HCT116 (cell line): ENCODE measurements at regions not wholly inside any gene's neighbourhood (a gene's known extent, or its start where the extent isn't known, plus 50 kb on each side); places are given as distances from the start of the nearest gene placed in this dataset.

Source experiments
- ATAC-seq: fragments of 200-7000 bp; cut with Tn5 transposase; 2 replicates; pipeline ENCODE4 v1.9.1; 2020; ENCODE audit warnings: mild to moderate bottlenecking, moderate library complexity
- BruUV-seq: library from RNA; stranded (reverse); fragments of 400-500 nt; replicated peaks from 2 replicates; lab custom pipeline; 2021; lab: Mats Ljungman, UMichigan
- CTCF ChIA-PET: fragments of 300-600 bp; sonication (Branson Sonifier 250); formaldehyde crosslinking; loops from one replicate; lab custom pipeline; 2021; ENCODE audit warnings: antibody characterized with exemption; lab: Charles Lee
- POLR2A ChIA-PET: fragments of 300-600, 350-600 bp; sonication (Branson Sonifier 250); formaldehyde crosslinking; loops from one replicate; lab custom pipeline; 2021; ENCODE audit warnings: antibody characterized with exemption; lab: Charles Lee
- RAD21 ChIA-PET, 2 experiments: fragments of 300-600 bp; sonication (Branson Sonifier 250); formaldehyde crosslinking; loops; one replicate each; lab custom pipeline; 2023; ENCODE audit warnings: low total read pairs in 2 of 2; ENCODE audit not compliant: uncharacterized antibody in 2 of 2, unreplicated experiment in 2 of 2, low non-redundant PET in 1 of 2; lab: Charles Lee
- DNase-seq: peaks from one replicate; pipeline ENCODE4 v3.0.0-alpha.2; 2010; ENCODE audit warnings: low read depth, low spot score
- H2AFZ ChIP-seq: fragments of 200-600 bp; shearing (Covaris generic), sonication (generic); 2 replicates; pipeline ENCODE4 v1.6.1; 2017; ENCODE audit warnings: low read depth, mixed run types, mixed read lengths, antibody characterized with exemption, low read length; ENCODE audit not compliant: poor library complexity, severe bottlenecking
- H3K27ac ChIP-seq: 2 replicates; pipeline ENCODE4 v1.5.1; 2012; ENCODE audit warnings: low read depth, low read length
- H3K27me3 ChIP-seq: fragments of 200-600 bp; sonication (generic); 2 replicates; pipeline ENCODE4 v1.6.1; 2016; ENCODE audit warnings: mixed run types, low read length, mixed read lengths; ENCODE audit not compliant: insufficient read depth
- H3K36me3 ChIP-seq, 2 experiments: fragments of 200-500 bp in 1 of 2; fragments of 200-600 bp in 1 of 2; sonication (Bioruptor generic) in 1 of 2; sonication (generic) in 1 of 2; 2 replicates each; pipeline versions ENCODE4 v1.5.1 to v1.6.1; 2014 to 2016; ENCODE audit warnings: low read length in 2 of 2, inconsistent platforms in 1 of 2, mixed read lengths in 1 of 2, mixed run types in 1 of 2; ENCODE audit not compliant: insufficient read depth in 2 of 2, control insufficient read depth in 1 of 2
- H3K4me1 ChIP-seq, 2 experiments: fragments of 200-600 bp in 1 of 2; sonication (generic) in 1 of 2; 2 replicates each; pipeline versions ENCODE4 v1.5.1 to v1.6.1; 2012 to 2017; ENCODE audit warnings: low read length in 2 of 2, inconsistent platforms in 1 of 2, mild to moderate bottlenecking in 1 of 2, mixed read lengths in 1 of 2, mixed run types in 1 of 2, moderate library complexity in 1 of 2; ENCODE audit not compliant: insufficient read depth in 2 of 2, control insufficient read depth in 1 of 2
- H3K4me2 ChIP-seq: fragments of 200-600 bp; sonication (generic); 2 replicates; pipeline ENCODE4 v1.6.1; 2017; ENCODE audit warnings: mixed run types, low read length, mixed read lengths
- H3K4me3 ChIP-seq, 2 experiments: fragments of 200-600 bp in 1 of 2; sonication (generic) in 1 of 2; replicated peaks in 1 of 2; 2 replicates each; pipeline ENCODE4 v1.5.1; 2011 to 2016; ENCODE audit warnings: low read length in 2 of 2, control low read depth in 1 of 2, low read depth in 1 of 2, mild to moderate bottlenecking in 1 of 2, mixed read lengths in 1 of 2, mixed run types in 1 of 2
- H3K79me2 ChIP-seq: fragments of 200-600 bp; sonication (generic); 2 replicates; pipeline ENCODE4 v1.6.1; 2017; ENCODE audit warnings: mild to moderate bottlenecking, mixed run types, low read length, moderate library complexity, mixed read lengths; ENCODE audit not compliant: insufficient read depth
- H3K9ac ChIP-seq: fragments of 200-600 bp; sonication (generic); 2 replicates; pipeline ENCODE4 v1.6.1; 2016; ENCODE audit warnings: low read length, mixed read lengths
- H3K9me2 ChIP-seq: fragments of 200-600 bp; sonication (generic), shearing (Covaris generic); 2 replicates; pipeline ENCODE4 v1.6.1; 2017; ENCODE audit warnings: mixed run types, mild to moderate bottlenecking, moderate library complexity; ENCODE audit not compliant: insufficient read depth
- H3K9me3 ChIP-seq, 2 experiments: fragments of 200-500 bp in 1 of 2; fragments of 200-600 bp in 1 of 2; sonication (Bioruptor generic) in 1 of 2; sonication (generic) in 1 of 2; 2 replicates each; pipeline ENCODE4 v1.6.1; 2014 to 2017; ENCODE audit warnings: low read length in 2 of 2, mixed read lengths in 2 of 2, inconsistent platforms in 1 of 2, low read depth in 1 of 2, mild to moderate bottlenecking in 1 of 2, mixed run types in 1 of 2, moderate library complexity in 1 of 2; ENCODE audit not compliant: control insufficient read depth in 1 of 2, insufficient read depth in 1 of 2
- H4K20me1 ChIP-seq: fragments of 200-600 bp; sonication (generic), shearing (Covaris generic); 2 replicates; pipeline ENCODE4 v1.6.1; 2017; ENCODE audit warnings: mixed run types, mild to moderate bottlenecking, moderate library complexity; ENCODE audit not compliant: insufficient read depth
- ATF3 ChIP-seq: IDR thresholded peaks from 2 replicates; pipeline ENCODE4 v1.6.1; 2012
- CBX3 ChIP-seq: IDR thresholded peaks from 2 replicates; pipeline ENCODE4 v1.6.1; 2012; ENCODE audit warnings: low read depth
- CTCF ChIP-seq, 3 experiments: fragments of 200-600 bp in 1 of 3; sonication (generic) in 1 of 3; IDR thresholded peaks in 2 of 3; conservative IDR thresholded peaks in 1 of 3; 2 replicates each; pipeline ENCODE4 v1.5.1; 2012 to 2017; ENCODE audit warnings: low read depth in 2 of 3, low read length in 2 of 3, antibody characterized with exemption in 1 of 3, borderline replicate concordance in 1 of 3, control low read depth in 1 of 3, mild to moderate bottlenecking in 1 of 3, mixed read lengths in 1 of 3, mixed run types in 1 of 3, moderate library complexity in 1 of 3; ENCODE audit not compliant: insufficient read depth in 1 of 3
- POLR2A ChIP-seq: IDR thresholded peaks from 2 replicates; pipeline ENCODE4 v1.7.0; 2011; ENCODE audit warnings: borderline replicate concordance; ENCODE audit not compliant: insufficient read depth, insufficient read length; ENCODE audit errors: extremely low read depth
- SP1 ChIP-seq: IDR thresholded peaks from 2 replicates; pipeline ENCODE4 v1.6.1; 2012; ENCODE audit warnings: low read depth
- SRF ChIP-seq: IDR thresholded peaks from 2 replicates; pipeline ENCODE4 v1.6.1; 2012; ENCODE audit warnings: low read depth
- intact Hi-C: fragments of 100-400 bp; cut with micrococcal nuclease; formaldehyde crosslinking; loops from 2 replicates; pipeline ENCODE4 v1.10.0; 2022

GRCh38 chr2:56015711-56016115 is 92.1 kb upstream of the EFEMP1 start:
- no peak for ATAC-seq
- H3K4me2 ChIP-seq = no peak overlapping the region
- CTCF ChIA-PET = no interaction called here

GRCh38 chr2:56017784-56018183 is 94.2 kb upstream of the EFEMP1 start:
- Histone ChIP-seq H3K4me1 (peaks cover 0 to 11% of the 10 kb centered on the region in 2 experiments; a peak in 2 of 4 replicates), H3K79me2 (no peaks in the 10 kb centered on the region), H3K9me3 (no peaks in the 10 kb centered on the region), H3K4me2 (no peak overlapping the region), H2AFZ (no peak overlapping the region), H3K36me3 (no peaks in the 10 kb centered on the region), H3K9ac (no peak overlapping the region), H3K27me3 (no peaks in the 10 kb centered on the region), H3K4me3 (no peak overlapping the region), H3K27ac (no peak overlapping the region), H3K9me2 (no peaks in the 10 kb centered on the region), H4K20me1 (no peaks in the 10 kb centered on the region)
- RAD21 ChIA-PET = no interaction called here
- no TSS peak for BruUV-seq
- POLR2A ChIA-PET = no interaction called here
- no peak for DNase-seq
- no peak for TF ChIP-seq SP1
- TF ChIP-seq SRF = no peak
- no peak for TF ChIP-seq ATF3
- no peak for TF ChIP-seq POLR2A
- no peak for TF ChIP-seq CBX3
- no peak for ATAC-seq
- intact Hi-C loops = no loop called here
- CTCF ChIA-PET = no interaction called here

More at GRCh38 chr2:56015711-56016115, 92.1 kb upstream of the EFEMP1 start:
- TF ChIP-seq CTCF (IDR thresholded peaks at IDR 0.05 in 2 of 3, conservative IDR thresholded peaks at IDR 0.05 in 1 of 3; ENCODE audit: borderline replicate concordance in 1 of 3, insufficient read depth in 1 of 3, low read depth in 2 of 3, low read length in 2 of 3) = no peak
- no peaks in the 10 kb centered on the region for H3K79me2 ChIP-seq
- RAD21 ChIA-PET = no interaction called here
- peak overlapping the region; percentile 13 for H2AFZ ChIP-seq
- BruUV-seq = no TSS peak
- no peak for DNase-seq
- H3K4me3 ChIP-seq = no peak overlapping the region
- POLR2A ChIA-PET = no interaction called here
- intact Hi-C loops = no loop called here
- H3K9me3 ChIP-seq = no peaks in the 10 kb centered on the region
- H3K36me3 ChIP-seq = no peaks in the 10 kb centered on the region
- H3K27me3 ChIP-seq = no peaks in the 10 kb centered on the region
- H3K27ac ChIP-seq = no peak overlapping the region
- H3K4me1 ChIP-seq = peaks cover 0 to 6% of the 10 kb centered on the region in 2 experiments; a peak in 1 of 4 replicates
- no peaks in the 10 kb centered on the region for H4K20me1 ChIP-seq
- no peaks in the 10 kb centered on the region for H3K9me2 ChIP-seq
- no peak overlapping the region for H3K9ac ChIP-seq
